DOHH2 (cell line): ENCODE measurements at regions not wholly inside any gene's neighbourhood (a gene's known extent, or its start where the extent isn't known, plus 50 kb on each side); places are given as distances from the start of the nearest gene placed in this dataset.

Experiments used
- H3F3A ChIP-seq: fragments of 200-600 bp; sonication (generic), shearing (Covaris generic); 2 replicates; pipeline ENCODE4 v1.6.0; 2016; ENCODE audit warnings: antibody characterized with exemption, mild to moderate bottlenecking; ENCODE audit not compliant: control insufficient read depth, insufficient read depth
- H3K27ac ChIP-seq: fragments of 200-600 bp; sonication (generic); 2 replicates; pipeline ENCODE4 v1.5.1; 2014; ENCODE audit warnings: low read depth, mild to moderate bottlenecking, low read length, moderate library complexity
- H3K27me3 ChIP-seq: fragments of 200-600 bp; sonication (generic); 2 replicates; pipeline ENCODE4 v1.6.1; 2014; ENCODE audit warnings: mild to moderate bottlenecking, low read length, mixed read lengths; ENCODE audit not compliant: control insufficient read depth
- H3K36me3 ChIP-seq: fragments of 200-600 bp; sonication (generic); 2 replicates; pipeline ENCODE4 v1.6.1; 2014; ENCODE audit warnings: mild to moderate bottlenecking, low read length, moderate library complexity, mixed read lengths; ENCODE audit not compliant: control insufficient read depth
- H3K4me1 ChIP-seq: fragments of 200-600 bp; sonication (generic); 2 replicates; pipeline ENCODE4 v1.6.1; 2014; ENCODE audit warnings: mild to moderate bottlenecking, low read length, mixed read lengths; ENCODE audit not compliant: control insufficient read depth
- H3K4me2 ChIP-seq: fragments of 200-600 bp; sonication (generic); 2 replicates; pipeline ENCODE4 v1.6.0; 2014; ENCODE audit warnings: mild to moderate bottlenecking, low read length, moderate library complexity
- H3K4me3 ChIP-seq: fragments of 200-600 bp; sonication (generic); 2 replicates; pipeline ENCODE4 v1.5.1; 2014; ENCODE audit warnings: mild to moderate bottlenecking, low read length, mixed read lengths
- H3K79me2 ChIP-seq: fragments of 200-600 bp; sonication (generic); 2 replicates; pipeline ENCODE4 v1.6.1; 2014; ENCODE audit warnings: mild to moderate bottlenecking, low read length, mixed read lengths; ENCODE audit not compliant: control insufficient read depth
- H3K9me2 ChIP-seq: fragments of 200-600 bp; sonication (generic); replicated peaks from 2 replicates; pipeline ENCODE4 v1.6.1; 2014; ENCODE audit warnings: mild to moderate bottlenecking, low read length, mixed read lengths; ENCODE audit not compliant: control insufficient read depth
- H3K9me3 ChIP-seq: fragments of 200-600 bp; sonication (generic); 2 replicates; pipeline ENCODE4 v1.6.1; 2014; ENCODE audit warnings: antibody characterized with exemption, low read length, mixed read lengths; ENCODE audit not compliant: control insufficient read depth, insufficient read depth
- H4K20me1 ChIP-seq: fragments of 200-600 bp; sonication (generic); 2 replicates; pipeline ENCODE4 v1.6.0; 2014; ENCODE audit warnings: low read depth, mild to moderate bottlenecking, antibody characterized with exemption, low read length, moderate library complexity; ENCODE audit not compliant: control insufficient read depth, insufficient read depth
- EZH2phosphoT487 ChIP-seq: fragments of 200-600 bp; sonication (generic); IDR thresholded peaks from 2 replicates; pipeline ENCODE4 v1.6.1; 2017; ENCODE audit warnings: borderline replicate concordance, mild to moderate bottlenecking, antibody characterized with exemption, low read length, moderate library complexity, mixed read lengths
- TF ChIP-seq, protein P1 (sequence below): fragments of 200-600 bp; sonication (generic); IDR thresholded peaks from one replicate; pipeline ENCODE4 v1.5.1; 2014; ENCODE audit warnings: antibody characterized with exemption, mild to moderate bottlenecking, low read depth, low read length; ENCODE audit not compliant: poor library complexity, severe bottlenecking

DNA sequence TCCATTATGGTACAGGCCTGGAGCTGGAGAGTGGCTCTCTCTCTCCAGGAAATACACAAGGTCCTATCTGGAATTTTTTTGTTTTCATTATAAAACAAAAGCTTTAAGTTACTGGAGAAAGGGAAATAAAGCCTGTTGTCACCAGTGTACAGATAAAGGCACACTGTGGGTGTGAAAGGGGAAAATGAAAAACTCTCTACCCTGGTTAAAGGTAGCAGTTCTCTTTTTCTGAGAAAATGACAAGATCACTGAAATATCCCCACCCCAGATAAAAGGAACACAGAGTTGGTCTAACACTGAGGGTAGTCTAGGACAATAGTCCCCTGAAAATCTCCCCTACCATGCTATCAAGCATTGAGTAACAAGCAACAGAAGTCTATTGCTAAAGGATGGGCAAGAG lies 438.7 kb downstream of the MBD2 start:
- Histone ChIP-seq H3K9me3 (no peaks in the 10 kb centered on the region), H3K27ac (no peak overlapping the region), H3K9me2 (no peaks in the 10 kb centered on the region), H3K27me3 (no peaks in the 10 kb centered on the region), H4K20me1 (no peaks in the 10 kb centered on the region), H3F3A (no peaks in the 10 kb centered on the region), H3K4me2 (no peak overlapping the region), H3K4me3 (no peak overlapping the region), H3K36me3 (no peaks in the 10 kb centered on the region), H3K79me2 (no peaks in the 10 kb centered on the region), H3K4me1 (no peaks in the 10 kb centered on the region)
- TF ChIP-seq, protein P1, sequence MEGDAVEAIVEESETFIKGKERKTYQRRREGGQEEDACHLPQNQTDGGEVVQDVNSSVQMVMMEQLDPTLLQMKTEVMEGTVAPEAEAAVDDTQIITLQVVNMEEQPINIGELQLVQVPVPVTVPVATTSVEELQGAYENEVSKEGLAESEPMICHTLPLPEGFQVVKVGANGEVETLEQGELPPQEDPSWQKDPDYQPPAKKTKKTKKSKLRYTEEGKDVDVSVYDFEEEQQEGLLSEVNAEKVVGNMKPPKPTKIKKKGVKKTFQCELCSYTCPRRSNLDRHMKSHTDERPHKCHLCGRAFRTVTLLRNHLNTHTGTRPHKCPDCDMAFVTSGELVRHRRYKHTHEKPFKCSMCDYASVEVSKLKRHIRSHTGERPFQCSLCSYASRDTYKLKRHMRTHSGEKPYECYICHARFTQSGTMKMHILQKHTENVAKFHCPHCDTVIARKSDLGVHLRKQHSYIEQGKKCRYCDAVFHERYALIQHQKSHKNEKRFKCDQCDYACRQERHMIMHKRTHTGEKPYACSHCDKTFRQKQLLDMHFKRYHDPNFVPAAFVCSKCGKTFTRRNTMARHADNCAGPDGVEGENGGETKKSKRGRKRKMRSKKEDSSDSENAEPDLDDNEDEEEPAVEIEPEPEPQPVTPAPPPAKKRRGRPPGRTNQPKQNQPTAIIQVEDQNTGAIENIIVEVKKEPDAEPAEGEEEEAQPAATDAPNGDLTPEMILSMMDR, result no peak
- no peak for TF ChIP-seq EZH2phosphoT487

DNA sequence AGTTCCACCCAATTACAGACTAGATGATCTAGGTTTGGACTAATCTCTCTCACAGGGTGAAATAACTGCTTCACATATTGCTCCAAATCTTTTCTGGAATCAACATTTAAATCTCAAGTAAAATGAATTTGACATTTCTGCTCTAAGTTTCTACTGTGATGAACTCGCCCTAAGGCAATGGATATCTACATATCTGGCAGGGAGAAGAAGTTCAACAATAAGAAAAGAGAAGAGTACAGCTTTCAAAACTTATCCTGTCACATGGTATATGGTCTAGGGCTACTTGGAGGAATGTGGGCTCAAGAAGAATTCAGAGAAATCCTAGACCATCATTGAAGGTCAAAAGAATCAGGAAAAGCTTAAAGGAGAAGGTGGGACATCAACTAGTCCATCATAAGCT lies 440.2 kb downstream of the MBD2 start:
- H3K9me3 ChIP-seq, result no peaks in the 10 kb centered on the region
- no peaks in the 10 kb centered on the region for H3K4me1 ChIP-seq
- no peak for TF ChIP-seq EZH2phosphoT487
- TF ChIP-seq, protein P1, result no peak
- no peaks in the 10 kb centered on the region for H3K27me3 ChIP-seq
- no peak overlapping the region for H3K27ac ChIP-seq
- no peaks in the 10 kb centered on the region for H3K9me2 ChIP-seq
- H3K79me2 ChIP-seq, result no peaks in the 10 kb centered on the region
- no peaks in the 10 kb centered on the region for H3K36me3 ChIP-seq
- H4K20me1 ChIP-seq, result no peaks in the 10 kb centered on the region
- H3F3A ChIP-seq, result no peaks in the 10 kb centered on the region
- no peak overlapping the region for H3K4me2 ChIP-seq
- H3K4me3 ChIP-seq, result no peak overlapping the region

DNA sequence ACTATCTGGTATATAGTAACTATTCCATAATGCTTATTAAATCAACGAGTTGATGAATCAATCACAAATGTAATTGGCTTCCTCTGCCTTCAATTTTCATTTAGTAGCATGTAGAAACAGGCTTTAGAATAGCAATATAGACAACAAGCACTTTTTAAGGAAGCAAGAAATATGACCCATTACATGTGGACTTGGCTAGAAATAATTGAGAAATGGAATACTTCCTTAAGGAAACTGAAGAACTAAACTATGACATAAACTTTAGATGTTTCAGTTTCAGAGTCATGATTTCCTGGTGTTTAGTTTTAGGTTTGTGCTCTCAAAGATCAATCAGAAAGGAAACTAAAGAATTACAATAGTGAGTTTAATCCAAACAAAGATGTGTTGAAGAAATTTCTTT lies 443.8 kb downstream of the MBD2 start:
- no peak overlapping the region for H3K4me2 ChIP-seq
- no peak for TF ChIP-seq EZH2phosphoT487
- TF ChIP-seq, protein P1, result no peak

DNA sequence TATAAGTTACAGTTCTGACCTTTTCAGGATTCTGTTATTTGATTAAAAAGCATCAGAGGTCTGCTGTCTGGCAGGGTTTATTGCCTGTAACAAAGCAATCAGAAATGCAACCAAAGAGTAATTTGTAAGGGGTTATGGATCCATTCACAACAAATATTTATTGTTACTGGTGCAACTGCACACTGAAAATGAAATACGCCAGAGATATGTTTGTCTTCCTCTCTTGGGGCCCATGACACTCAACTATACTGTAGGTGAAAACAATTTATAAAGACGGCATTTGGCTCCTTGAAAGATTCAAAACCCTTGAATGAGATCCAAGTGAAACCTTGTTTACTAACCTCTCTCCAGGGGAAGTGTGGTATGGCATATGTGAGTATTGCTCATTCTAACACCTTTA lies 452.2 kb downstream of the MBD2 start:
- H3K9me3 ChIP-seq, result no peaks in the 10 kb centered on the region
- no peaks in the 10 kb centered on the region for H3K4me1 ChIP-seq
- H3K9me2 ChIP-seq, result no peaks in the 10 kb centered on the region
- no peak overlapping the region for H3K27ac ChIP-seq
- no peaks in the 10 kb centered on the region for H4K20me1 ChIP-seq
- no peak overlapping the region for H3K4me3 ChIP-seq
- H3K4me2 ChIP-seq, result no peak overlapping the region
- no peaks in the 10 kb centered on the region for H3K36me3 ChIP-seq
- H3F3A ChIP-seq, result no peaks in the 10 kb centered on the region
- H3K27me3 ChIP-seq, result no peaks in the 10 kb centered on the region
- TF ChIP-seq, protein P1, result no peak
- no peak for TF ChIP-seq EZH2phosphoT487
- H3K79me2 ChIP-seq, result no peaks in the 10 kb centered on the region

More for the DNA sequence above, 443.8 kb downstream of the MBD2 start:
- no peaks in the 10 kb centered on the region for H3K9me2 ChIP-seq
- no peaks in the 10 kb centered on the region for H3K79me2 ChIP-seq
- H3K4me1 ChIP-seq, result no peaks in the 10 kb centered on the region
- no peaks in the 10 kb centered on the region for H3K9me3 ChIP-seq
- H3K36me3 ChIP-seq, result no peaks in the 10 kb centered on the region
- no peaks in the 10 kb centered on the region for H3K27me3 ChIP-seq
- no peaks in the 10 kb centered on the region for H3F3A ChIP-seq
- no peak overlapping the region for H3K27ac ChIP-seq
- no peak overlapping the region for H3K4me3 ChIP-seq
- H4K20me1 ChIP-seq, result no peaks in the 10 kb centered on the region
